ENCODE measurements at regions not wholly inside any gene's neighbourhood (a gene's known extent, or its start where the extent isn't known, plus 50 kb on each side); places are given as distances from the start of the nearest gene placed in this dataset.

DNA sequence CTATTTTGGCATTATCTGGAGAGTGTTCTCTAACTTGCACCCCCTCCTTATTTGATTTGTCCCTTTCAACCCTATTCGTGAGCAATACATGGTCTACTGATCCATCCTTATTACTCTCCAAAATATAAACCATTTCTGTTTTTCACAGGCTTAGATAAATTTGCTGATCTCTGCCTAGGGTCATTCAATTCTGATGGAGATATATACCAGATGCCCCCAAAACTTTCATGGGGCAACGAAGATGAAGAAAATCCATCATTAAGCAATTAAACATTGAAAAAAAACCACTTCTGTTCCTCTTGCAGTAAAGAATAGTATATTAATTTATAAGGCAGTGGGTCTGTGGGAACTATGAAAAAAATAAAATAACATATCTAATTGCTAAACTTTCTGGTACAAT is 313.4 kb downstream of the CASP12 start:
- no peak for DNase-seq
- no peak for TF ChIP-seq EP300 (IDR thresholded peaks at IDR 0.05)
- TF ChIP-seq POLR2A (IDR thresholded peaks at IDR 0.05) = no peak
- no peak for TF ChIP-seq POLR2AphosphoS5 (IDR thresholded peaks at IDR 0.05)
- 62 to 81% (median 78%) methylated on average over 2 of the region's 2 CpGs for WGBS, 5 donors
- intact Hi-C loops (cut with DNase I; ENCODE audit: low total_unique reads) = no loop called here
- H3K27ac ChIP-seq = no peak overlapping the region
- no peaks in the 10 kb centered on the region for H3K4me1 ChIP-seq
- H3K36me3 ChIP-seq = no peaks in the 10 kb centered on the region
- no peak overlapping the region for H3K4me3 ChIP-seq
- no peaks in the 10 kb centered on the region for H3K9me3 ChIP-seq
- H3K27me3 ChIP-seq = no peaks in the 10 kb centered on the region

DNA sequence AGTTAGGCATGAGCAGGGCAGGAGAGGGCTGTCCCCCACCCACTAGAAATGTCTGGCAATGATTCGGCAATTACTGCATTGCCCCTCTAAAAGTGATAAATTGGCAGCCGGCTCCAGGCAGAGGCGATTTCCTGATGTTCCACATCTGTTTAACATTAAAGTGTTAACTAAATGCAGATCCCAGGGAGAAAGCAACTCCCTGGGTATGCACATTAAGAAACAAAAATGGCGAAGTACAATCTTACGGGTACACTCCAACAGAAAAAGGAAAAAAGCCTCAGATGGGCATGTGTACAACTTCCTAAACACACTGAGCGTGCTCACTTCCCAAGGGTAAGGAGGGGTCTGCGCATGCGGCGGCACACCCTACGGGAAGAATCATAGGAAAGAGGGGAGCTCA is 314.4 kb downstream of the CASP12 start:
- H3K27me3 ChIP-seq = no peaks in the 10 kb centered on the region
- H3K4me1 ChIP-seq = no peaks in the 10 kb centered on the region
- intact Hi-C loops (cut with DNase I; ENCODE audit: low total_unique reads) = no loop called here
- no peaks in the 10 kb centered on the region for H3K36me3 ChIP-seq
- DNase-seq = no peak
- 81 to 94% (median 88%) methylated on average over 10 of the region's 10 CpGs for WGBS, 5 donors
- no peak overlapping the region for H3K4me3 ChIP-seq
- H3K27ac ChIP-seq = no peak overlapping the region
- no peak for TF ChIP-seq POLR2A (IDR thresholded peaks at IDR 0.05)
- TF ChIP-seq, protein P1, sequence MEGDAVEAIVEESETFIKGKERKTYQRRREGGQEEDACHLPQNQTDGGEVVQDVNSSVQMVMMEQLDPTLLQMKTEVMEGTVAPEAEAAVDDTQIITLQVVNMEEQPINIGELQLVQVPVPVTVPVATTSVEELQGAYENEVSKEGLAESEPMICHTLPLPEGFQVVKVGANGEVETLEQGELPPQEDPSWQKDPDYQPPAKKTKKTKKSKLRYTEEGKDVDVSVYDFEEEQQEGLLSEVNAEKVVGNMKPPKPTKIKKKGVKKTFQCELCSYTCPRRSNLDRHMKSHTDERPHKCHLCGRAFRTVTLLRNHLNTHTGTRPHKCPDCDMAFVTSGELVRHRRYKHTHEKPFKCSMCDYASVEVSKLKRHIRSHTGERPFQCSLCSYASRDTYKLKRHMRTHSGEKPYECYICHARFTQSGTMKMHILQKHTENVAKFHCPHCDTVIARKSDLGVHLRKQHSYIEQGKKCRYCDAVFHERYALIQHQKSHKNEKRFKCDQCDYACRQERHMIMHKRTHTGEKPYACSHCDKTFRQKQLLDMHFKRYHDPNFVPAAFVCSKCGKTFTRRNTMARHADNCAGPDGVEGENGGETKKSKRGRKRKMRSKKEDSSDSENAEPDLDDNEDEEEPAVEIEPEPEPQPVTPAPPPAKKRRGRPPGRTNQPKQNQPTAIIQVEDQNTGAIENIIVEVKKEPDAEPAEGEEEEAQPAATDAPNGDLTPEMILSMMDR (IDR thresholded peaks at IDR 0.05) = no peak
- no peaks in the 10 kb centered on the region for H3K9me3 ChIP-seq

GRCh38 chr11:104582431-104582830 is 315.8 kb downstream of the CASP12 start:
- Histone ChIP-seq H3K36me3 (no peaks in the 10 kb centered on the region), H3K9me3 (peaks cover 0 to 4% (median 1%) of the 10 kb centered on the region in 4 donors), H3K27me3 (no peaks in the 10 kb centered on the region), H3K27ac (no peak overlapping the region), H3K4me3 (no peak overlapping the region), H3K4me1 (no peaks in the 10 kb centered on the region)
- intact Hi-C loops (cut with DNase I; ENCODE audit: low total_unique reads) = no loop called here
- DNase-seq = no peak
- TF ChIP-seq, protein P1 (IDR thresholded peaks at IDR 0.05) = no peak
- TF ChIP-seq POLR2AphosphoS5 (IDR thresholded peaks at IDR 0.05) (no peak), EP300 (IDR thresholded peaks at IDR 0.05) (no peak), POLR2A (IDR thresholded peaks at IDR 0.05) (no peak)
- WGBS, 5 donors = 54 to 72% (median 60%) methylated on average over 2 of the region's 2 CpGs

DNA sequence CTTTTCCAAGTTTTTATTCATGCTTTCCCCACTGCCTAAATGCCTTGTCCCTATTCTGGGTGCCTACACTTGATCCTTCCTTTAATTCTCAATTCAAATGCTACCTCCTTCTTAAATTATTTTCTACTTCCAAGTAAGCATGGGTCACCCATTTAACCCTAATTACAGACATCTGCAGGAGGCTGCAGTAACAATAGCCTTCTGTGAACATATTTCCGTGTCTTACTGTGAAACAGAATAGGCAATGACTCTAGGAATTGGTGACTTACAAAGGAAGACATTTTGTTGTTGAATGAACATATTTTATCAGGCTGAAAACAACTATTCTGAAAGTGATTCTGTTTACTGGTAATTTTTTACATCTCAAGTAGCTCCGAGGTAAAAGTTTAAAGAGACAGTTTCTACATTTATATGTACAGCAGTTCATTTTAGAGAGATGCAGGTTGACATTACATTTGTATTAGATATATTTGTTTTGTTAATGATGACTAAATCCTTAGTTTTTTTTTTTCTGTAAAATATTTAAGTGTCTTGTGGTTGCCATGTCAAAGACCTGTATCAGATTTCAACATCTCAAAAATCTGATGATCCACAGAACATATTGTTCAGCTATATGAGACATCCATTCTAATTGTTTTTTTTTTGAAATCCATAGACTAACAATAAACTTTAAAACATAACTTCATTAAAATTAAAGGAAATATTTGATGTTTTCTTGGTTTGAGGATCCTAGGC is 316.8 kb downstream of the CASP12 start:
- Histone ChIP-seq H3K4me1 (no peaks in the 10 kb centered on the region), H3K9me3 (peaks cover 0 to 4% (median 1%) of the 10 kb centered on the region in 4 donors), H3K27me3 (no peaks in the 10 kb centered on the region), H3K27ac (no peak overlapping the region), H3K36me3 (no peaks in the 10 kb centered on the region), H3K4me3 (no peak overlapping the region)
- 68 to 81% (median 72%) methylated on average over 2 of the region's 2 CpGs for WGBS, 5 donors
- intact Hi-C loops (cut with DNase I; ENCODE audit: low total_unique reads) = no loop called here
- TF ChIP-seq, protein P1 (IDR thresholded peaks at IDR 0.05) = no peak
- TF ChIP-seq EP300 (IDR thresholded peaks at IDR 0.05) (no peak), POLR2A (IDR thresholded peaks at IDR 0.05) (no peak), POLR2AphosphoS5 (IDR thresholded peaks at IDR 0.05) (no peak)
- no peak for DNase-seq

GRCh38 chr11:104573441-104573990 is 324.7 kb downstream of the CASP12 start:
- DNase-seq = no peak
- no peaks in the 10 kb centered on the region for H3K27me3 ChIP-seq
- no peaks in the 10 kb centered on the region for H3K36me3 ChIP-seq
- intact Hi-C loops (cut with DNase I; ENCODE audit: low total_unique reads) = no loop called here
- H3K27ac ChIP-seq = no peak overlapping the region
- TF ChIP-seq, protein P1 (IDR thresholded peaks at IDR 0.05) = no peak
- TF ChIP-seq EP300 (IDR thresholded peaks at IDR 0.05) (no peak), POLR2A (IDR thresholded peaks at IDR 0.05) (no peak), POLR2AphosphoS5 (IDR thresholded peaks at IDR 0.05) (no peak)
- no peak overlapping the region for H3K4me3 ChIP-seq
- H3K9me3 ChIP-seq = peaks cover 0 to 10% (median 3%) of the 10 kb centered on the region in 4 donors
- no peaks in the 10 kb centered on the region for H3K4me1 ChIP-seq

Data from stomach (tissue), 8 donors.